T-helper 17 cell (primary cell): ENCODE measurements at regions not wholly inside any gene's neighbourhood (a gene's known extent, or its start where the extent isn't known, plus 50 kb on each side); places are given as distances from the start of the nearest gene placed in this dataset.

ENCODE experiments used
- ATAC-seq: fragments of 150-1000 bp; cut with Tn5 transposase; 2 replicates; pipeline ENCODE4 v1.10.0; 2021; ENCODE audit warnings: mild to moderate bottlenecking, moderate library complexity
- DNase-seq, 3 donors: peaks; one replicate each; pipeline versions ENCODE4 v3.0.0 to v3.0.0-alpha.2; 2020 to 2021
- H3K9me3 ChIP-seq: one replicate; pipeline ENCODE4 v1.7.0; 2013; ENCODE audit warnings: low read length, mild to moderate bottlenecking; ENCODE audit not compliant: control insufficient read depth, poor library complexity, severe bottlenecking
- H3K27ac Mint-ChIP-seq: one replicate; pipeline ENCODE4 v1.8.0; 2022; ENCODE audit warnings: mild to moderate bottlenecking, moderate library complexity, mixed read lengths
- H3K27me3 Mint-ChIP-seq: one replicate; pipeline ENCODE4 v1.8.0; 2022; ENCODE audit warnings: mixed read lengths
- H3K36me3 Mint-ChIP-seq: one replicate; pipeline ENCODE4 v1.8.0; 2022; ENCODE audit warnings: low read depth, mixed read lengths
- H3K4me1 Mint-ChIP-seq: one replicate; pipeline ENCODE4 v1.8.0; 2022; ENCODE audit warnings: mild to moderate bottlenecking, mixed read lengths
- H3K4me3 Mint-ChIP-seq: one replicate; pipeline ENCODE4 v1.8.0; 2022; ENCODE audit warnings: mild to moderate bottlenecking, moderate library complexity, mixed read lengths

DNA sequence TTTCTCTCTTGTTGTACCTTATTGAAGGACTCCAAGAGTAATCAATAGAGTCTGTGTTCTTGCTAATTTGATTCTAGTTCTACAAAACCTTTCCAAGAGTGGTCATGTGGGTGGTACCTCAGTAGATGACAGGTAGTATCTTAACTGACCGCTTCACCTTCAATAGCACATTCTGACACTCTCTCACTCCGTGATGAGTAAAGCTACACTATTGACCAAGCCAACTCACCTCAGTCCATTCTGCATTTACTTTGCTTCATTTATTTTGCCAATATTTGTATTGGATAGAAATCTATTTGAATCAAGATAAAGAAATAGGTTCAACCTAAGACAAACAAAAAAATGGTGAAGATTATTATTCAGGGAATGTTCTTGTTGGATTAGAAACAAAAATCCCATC, 1869.6 kb upstream of the CELF4 start:
- no peak overlapping the region for H3K4me3 Mint-ChIP-seq
- DNase-seq (no peak), ATAC-seq (no peak)
- no peaks in the 10 kb centered on the region for H3K9me3 ChIP-seq
- H3K27me3 Mint-ChIP-seq = no peaks in the 10 kb centered on the region
- no peaks in the 10 kb centered on the region for H3K36me3 Mint-ChIP-seq
- no peaks in the 10 kb centered on the region for H3K4me1 Mint-ChIP-seq
- H3K27ac Mint-ChIP-seq = no peak overlapping the region

DNA sequence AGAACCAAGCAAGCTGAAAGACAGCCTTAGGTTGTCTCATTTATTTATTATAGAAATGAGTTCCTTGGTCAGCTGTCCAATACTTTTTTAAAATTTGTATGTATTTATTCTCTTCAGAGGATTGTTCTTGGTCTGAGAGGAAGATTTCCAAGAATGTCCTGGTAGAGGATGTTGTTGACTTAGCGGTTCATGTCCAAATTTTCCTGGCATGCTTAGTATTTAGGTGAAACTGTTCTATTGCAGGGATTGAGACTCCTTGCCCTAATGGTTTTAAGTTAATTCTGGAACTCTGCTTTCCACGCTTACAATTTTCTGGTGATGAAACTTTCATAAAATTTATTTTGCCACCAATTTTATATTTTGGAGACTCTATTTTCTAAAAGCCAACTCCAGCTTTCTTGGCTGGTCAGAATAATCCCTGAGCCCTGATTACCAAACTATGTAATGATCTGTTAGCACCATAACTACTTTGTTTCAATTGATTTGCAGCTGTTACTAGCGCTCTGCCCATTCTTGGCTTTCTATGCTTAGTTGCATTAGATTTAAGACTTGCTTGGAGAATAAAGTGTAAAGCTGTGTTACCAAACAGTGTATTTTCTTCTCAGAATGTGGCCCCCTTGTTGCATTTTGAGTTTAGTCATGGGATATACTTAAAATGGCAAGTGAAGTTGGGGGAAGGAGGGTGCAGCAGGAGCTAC, 1868.8 kb upstream of the CELF4 start:
- H3K4me1 Mint-ChIP-seq = no peaks in the 10 kb centered on the region
- no peak overlapping the region for H3K4me3 Mint-ChIP-seq
- H3K27ac Mint-ChIP-seq = no peak overlapping the region
- DNase-seq (no peak), ATAC-seq (no peak)
- H3K36me3 Mint-ChIP-seq = no peaks in the 10 kb centered on the region
- no peaks in the 10 kb centered on the region for H3K27me3 Mint-ChIP-seq
- no peaks in the 10 kb centered on the region for H3K9me3 ChIP-seq

DNA sequence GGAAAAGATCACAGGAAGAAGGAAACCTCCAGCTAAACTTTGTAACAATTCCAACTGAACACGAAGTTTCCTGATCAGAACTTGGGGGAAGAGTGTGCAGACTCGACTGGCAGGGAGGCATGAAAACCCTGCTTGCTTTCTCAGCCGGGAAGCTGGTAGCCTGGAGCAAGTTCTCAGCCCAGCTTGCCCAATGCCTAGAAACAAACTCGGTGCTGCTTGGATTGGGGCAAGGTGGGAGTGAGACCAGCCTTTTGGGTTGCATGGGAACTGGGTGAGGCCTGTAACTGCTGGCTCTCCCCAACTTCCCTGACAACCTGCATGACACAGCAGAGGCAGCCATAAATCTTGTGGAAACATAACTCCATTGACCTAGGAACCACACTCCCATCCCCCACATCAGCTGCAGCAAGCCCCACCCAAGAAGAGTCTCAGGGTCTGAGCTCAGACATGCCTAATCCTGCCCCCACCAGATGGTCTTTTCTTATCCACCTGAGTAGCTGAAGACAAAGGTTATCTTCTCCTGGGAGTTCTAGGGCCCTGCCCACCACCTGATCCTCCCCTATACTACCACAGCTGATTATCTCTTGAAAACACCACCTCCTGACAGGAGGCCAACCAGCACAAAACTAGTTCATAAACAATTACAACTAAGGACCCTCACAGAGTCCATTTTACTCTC, 1859.7 kb upstream of the CELF4 start:
- ATAC-seq = no peak
- Mint-ChIP-seq H3K27ac (no peak overlapping the region), H3K27me3 (no peaks in the 10 kb centered on the region), H3K4me1 (no peaks in the 10 kb centered on the region), H3K4me3 (no peak overlapping the region), H3K36me3 (no peaks in the 10 kb centered on the region)
- DNase-seq = no peak
- no peaks in the 10 kb centered on the region for H3K9me3 ChIP-seq

DNA sequence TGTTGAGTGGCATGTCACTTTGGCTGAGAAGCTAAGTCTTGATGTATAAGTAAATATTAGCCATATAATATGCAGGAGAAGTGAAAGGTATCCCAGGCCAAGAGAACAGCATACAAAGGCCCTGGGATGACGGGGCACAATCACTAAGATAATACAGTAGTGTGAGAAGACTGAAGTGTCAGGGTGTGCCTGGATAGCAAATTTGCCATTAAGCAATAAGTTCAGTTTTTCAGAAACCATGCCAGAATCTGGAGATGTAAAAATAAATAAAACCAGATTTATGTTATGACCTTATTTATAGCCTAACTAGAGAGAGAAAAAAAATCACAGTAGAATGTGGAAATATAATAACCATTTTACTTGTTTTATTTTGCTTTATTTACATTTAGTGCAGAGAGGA, 1858.7 kb upstream of the CELF4 start:
- no peaks in the 10 kb centered on the region for H3K36me3 Mint-ChIP-seq
- H3K27me3 Mint-ChIP-seq = no peaks in the 10 kb centered on the region
- no peaks in the 10 kb centered on the region for H3K4me1 Mint-ChIP-seq
- DNase-seq (no peak), ATAC-seq (no peak)
- H3K27ac Mint-ChIP-seq = no peak overlapping the region
- no peak overlapping the region for H3K4me3 Mint-ChIP-seq
- no peaks in the 10 kb centered on the region for H3K9me3 ChIP-seq

DNA sequence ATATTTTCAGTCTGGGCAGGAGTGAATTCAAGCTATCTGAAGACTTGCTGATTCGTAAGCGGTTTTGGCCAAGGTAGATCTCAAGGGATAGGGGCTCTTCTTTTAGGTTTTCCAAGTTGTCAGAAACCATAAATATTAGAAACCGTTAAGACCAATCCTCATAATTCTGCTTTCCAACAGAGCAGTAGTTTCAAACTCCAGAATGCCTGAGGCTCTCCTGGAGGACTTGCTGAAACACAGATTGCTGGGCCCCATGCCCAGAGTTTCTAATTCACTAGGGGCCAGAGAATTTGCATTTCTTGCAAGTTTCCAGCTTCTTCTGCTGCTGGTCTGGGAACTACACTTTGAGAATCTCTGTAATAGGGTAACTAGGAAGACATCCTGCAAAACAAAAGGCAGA, 1855.7 kb upstream of the CELF4 start:
- H3K4me3 Mint-ChIP-seq = no peak overlapping the region
- H3K4me1 Mint-ChIP-seq = no peaks in the 10 kb centered on the region
- H3K27ac Mint-ChIP-seq = no peak overlapping the region
- DNase-seq (no peak), ATAC-seq (no peak)
- H3K36me3 Mint-ChIP-seq = no peaks in the 10 kb centered on the region
- H3K27me3 Mint-ChIP-seq = no peaks in the 10 kb centered on the region
- H3K9me3 ChIP-seq = no peaks in the 10 kb centered on the region

DNA sequence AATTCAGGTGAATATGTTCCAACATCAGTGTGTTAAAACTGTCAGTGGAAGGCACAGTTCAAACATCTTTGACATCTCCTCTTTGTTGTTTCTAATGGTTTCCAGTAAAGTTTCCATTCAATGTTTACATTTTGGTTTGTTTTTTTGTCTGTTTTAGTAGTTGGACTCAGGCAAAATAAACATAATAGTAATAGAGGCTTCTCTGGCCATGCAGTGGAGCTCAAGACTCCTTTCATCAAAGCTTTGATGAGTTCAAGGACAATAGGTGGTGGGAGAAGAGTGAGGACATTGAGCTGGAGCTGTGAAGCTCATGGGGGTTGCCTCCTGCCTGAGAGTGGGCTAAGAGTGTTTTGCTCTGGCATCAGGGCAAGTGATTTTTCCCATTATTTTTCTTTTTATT, 1853.7 kb upstream of the CELF4 start:
- DNase-seq (no peak), ATAC-seq (no peak)
- no peaks in the 10 kb centered on the region for H3K4me1 Mint-ChIP-seq
- no peak overlapping the region for H3K4me3 Mint-ChIP-seq
- no peaks in the 10 kb centered on the region for H3K27me3 Mint-ChIP-seq
- H3K27ac Mint-ChIP-seq = no peak overlapping the region
- H3K9me3 ChIP-seq = no peaks in the 10 kb centered on the region
- H3K36me3 Mint-ChIP-seq = no peaks in the 10 kb centered on the region

DNA sequence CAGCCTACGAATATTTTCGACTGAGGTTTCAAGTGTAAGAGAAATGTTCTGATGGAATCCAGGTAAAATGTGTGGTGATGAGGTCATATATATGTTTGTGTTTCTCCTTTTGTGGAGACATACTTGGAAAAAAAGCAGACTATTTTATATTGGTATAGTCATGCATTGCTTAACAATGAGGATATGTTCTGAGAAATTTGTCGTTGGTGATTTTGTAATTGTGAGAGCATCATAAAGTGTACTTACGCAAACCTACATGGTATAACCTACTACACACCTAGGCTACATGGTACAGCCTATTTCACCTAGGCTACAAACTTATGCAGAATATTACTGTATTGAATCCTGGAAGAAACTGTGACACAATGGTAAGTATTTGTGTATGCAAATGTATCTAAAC, 1849.9 kb upstream of the CELF4 start:
- no peak for DNase-seq
- no peaks in the 10 kb centered on the region for H3K36me3 Mint-ChIP-seq
- H3K4me3 Mint-ChIP-seq = no peak overlapping the region
- H3K9me3 ChIP-seq = no peaks in the 10 kb centered on the region
- H3K4me1 Mint-ChIP-seq = no peaks in the 10 kb centered on the region
- ATAC-seq = no peak
- H3K27me3 Mint-ChIP-seq = no peaks in the 10 kb centered on the region
- no peak overlapping the region for H3K27ac Mint-ChIP-seq

DNA sequence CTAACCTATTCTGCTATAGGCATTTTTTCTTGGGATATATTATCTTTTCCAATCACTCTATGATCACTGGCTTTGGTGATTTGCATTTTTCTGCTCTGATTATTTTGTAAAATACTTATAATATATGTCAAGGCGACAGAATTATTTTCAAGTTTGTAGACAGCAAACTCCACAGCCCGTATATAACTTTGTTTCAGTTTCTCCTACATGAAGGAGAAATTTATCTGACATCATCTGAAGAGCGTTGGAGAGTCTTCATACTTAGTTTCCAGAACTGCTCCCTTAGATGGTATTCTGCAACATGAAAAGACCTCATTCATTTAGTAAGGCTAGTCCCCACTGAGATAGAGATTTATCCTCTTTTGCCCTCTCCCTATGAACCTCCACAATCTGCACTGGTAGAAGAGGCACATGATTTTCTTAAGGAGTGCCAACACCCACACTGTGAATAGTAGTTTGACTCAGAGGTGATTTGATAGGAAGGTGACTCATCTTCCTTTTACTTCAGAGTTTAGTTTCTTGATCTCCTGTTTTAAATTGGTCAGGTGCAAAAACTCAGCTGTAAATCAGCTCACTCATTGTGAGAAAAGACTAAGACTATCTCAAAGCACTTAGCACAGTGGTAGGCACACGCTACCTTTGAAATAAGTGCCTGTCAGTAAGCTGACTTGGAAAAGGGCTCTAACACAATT, 1848.6 kb upstream of the CELF4 start:
- Mint-ChIP-seq H3K27me3 (no peaks in the 10 kb centered on the region), H3K36me3 (no peaks in the 10 kb centered on the region), H3K4me3 (no peak overlapping the region), H3K27ac (no peak overlapping the region), H3K4me1 (no peaks in the 10 kb centered on the region)
- no peaks in the 10 kb centered on the region for H3K9me3 ChIP-seq
- DNase-seq (no peak), ATAC-seq (no peak)

DNA sequence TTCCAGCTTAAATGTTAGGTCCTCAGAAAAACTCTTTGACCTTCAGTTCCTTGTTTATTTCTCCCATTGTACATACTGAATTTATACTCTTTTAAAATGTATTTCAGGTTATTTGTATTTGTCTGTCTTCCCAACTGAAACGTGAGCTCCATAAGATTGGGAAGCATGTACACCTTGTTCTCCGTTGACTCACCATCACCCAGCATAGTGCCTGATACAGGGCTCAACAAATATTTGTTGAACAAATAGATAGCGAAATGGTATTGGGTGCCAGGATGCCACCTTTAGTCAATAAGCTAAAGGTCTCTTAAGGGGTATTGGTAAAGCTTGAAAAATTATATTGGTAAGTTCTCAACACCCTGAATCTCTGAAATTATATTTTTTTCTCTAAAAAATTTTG, 1841.3 kb upstream of the CELF4 start:
- Mint-ChIP-seq H3K4me3 (no peak overlapping the region), H3K27me3 (no peaks in the 10 kb centered on the region), H3K27ac (no peak overlapping the region), H3K4me1 (no peaks in the 10 kb centered on the region), H3K36me3 (no peaks in the 10 kb centered on the region)
- H3K9me3 ChIP-seq = no peaks in the 10 kb centered on the region
- DNase-seq (no peak), ATAC-seq (no peak)

DNA sequence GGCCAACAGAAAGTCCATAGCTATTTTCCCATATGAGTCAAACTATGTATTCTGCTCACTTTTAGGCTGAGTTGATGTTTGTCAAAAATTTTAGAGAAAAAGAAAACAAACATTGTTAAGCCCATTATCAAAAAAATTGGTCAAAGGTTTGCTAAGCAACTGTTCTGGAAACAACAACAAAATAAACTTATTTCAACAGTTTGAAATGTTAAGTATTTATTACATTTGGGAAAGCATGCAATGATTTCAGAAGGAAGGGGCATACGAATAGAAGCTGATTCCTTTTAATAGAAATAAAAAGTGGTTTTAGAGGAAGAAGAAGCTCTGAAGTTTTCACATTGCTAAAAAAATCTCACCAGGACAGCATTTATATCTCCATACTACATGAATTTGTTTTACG, 1837.5 kb upstream of the CELF4 start:
- Mint-ChIP-seq H3K27me3 (no peaks in the 10 kb centered on the region), H3K4me1 (no peaks in the 10 kb centered on the region), H3K27ac (no peak overlapping the region), H3K36me3 (no peaks in the 10 kb centered on the region), H3K4me3 (no peak overlapping the region)
- DNase-seq (no peak), ATAC-seq (no peak)
- no peaks in the 10 kb centered on the region for H3K9me3 ChIP-seq

DNA sequence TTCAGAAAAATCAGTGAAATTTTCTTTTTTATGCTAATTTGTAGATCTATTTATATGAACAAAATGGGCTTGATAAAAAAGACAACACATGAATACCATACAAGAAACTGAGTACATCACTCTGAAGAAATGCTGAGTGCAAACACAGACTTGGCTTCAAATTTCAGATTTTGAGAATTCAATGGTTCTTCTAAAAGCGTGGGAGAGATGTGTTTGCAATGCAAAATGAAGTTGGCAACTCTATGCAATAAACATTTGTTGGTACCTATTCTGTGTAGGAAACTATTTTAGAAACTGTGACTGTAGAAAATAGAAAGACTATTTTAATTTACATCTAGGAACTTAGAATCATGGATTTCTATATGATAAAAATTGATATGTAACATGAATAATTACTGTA, 1834.1 kb upstream of the CELF4 start:
- ATAC-seq = no peak
- H3K4me3 Mint-ChIP-seq = no peak overlapping the region
- no peaks in the 10 kb centered on the region for H3K36me3 Mint-ChIP-seq
- no peaks in the 10 kb centered on the region for H3K27me3 Mint-ChIP-seq
- H3K4me1 Mint-ChIP-seq = no peaks in the 10 kb centered on the region
- no peak for DNase-seq
- H3K27ac Mint-ChIP-seq = no peak overlapping the region
- H3K9me3 ChIP-seq = no peaks in the 10 kb centered on the region

DNA sequence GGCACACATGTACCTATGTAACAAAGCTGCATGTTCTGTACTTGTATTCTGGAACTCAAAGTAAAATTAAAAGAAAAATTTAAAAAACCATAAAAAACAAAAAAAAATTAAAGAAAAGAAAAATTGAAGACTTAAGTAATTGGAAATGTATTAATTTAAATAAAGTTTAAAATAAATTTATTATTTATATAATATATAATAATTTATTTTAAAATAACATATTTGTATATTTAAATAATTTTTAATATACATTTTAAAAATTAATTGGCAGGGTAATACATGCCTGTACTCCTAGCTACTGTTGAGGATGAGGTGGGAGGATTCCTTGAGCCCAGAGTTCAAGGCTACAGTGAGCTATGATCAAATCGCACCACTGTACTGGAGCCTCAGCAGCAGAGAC, 1830.6 kb upstream of the CELF4 start:
- H3K9me3 ChIP-seq = no peaks in the 10 kb centered on the region
- Mint-ChIP-seq H3K27me3 (no peaks in the 10 kb centered on the region), H3K4me1 (no peaks in the 10 kb centered on the region), H3K36me3 (no peaks in the 10 kb centered on the region), H3K27ac (no peak overlapping the region), H3K4me3 (no peak overlapping the region)
- DNase-seq = no peak
- no peak for ATAC-seq

DNA sequence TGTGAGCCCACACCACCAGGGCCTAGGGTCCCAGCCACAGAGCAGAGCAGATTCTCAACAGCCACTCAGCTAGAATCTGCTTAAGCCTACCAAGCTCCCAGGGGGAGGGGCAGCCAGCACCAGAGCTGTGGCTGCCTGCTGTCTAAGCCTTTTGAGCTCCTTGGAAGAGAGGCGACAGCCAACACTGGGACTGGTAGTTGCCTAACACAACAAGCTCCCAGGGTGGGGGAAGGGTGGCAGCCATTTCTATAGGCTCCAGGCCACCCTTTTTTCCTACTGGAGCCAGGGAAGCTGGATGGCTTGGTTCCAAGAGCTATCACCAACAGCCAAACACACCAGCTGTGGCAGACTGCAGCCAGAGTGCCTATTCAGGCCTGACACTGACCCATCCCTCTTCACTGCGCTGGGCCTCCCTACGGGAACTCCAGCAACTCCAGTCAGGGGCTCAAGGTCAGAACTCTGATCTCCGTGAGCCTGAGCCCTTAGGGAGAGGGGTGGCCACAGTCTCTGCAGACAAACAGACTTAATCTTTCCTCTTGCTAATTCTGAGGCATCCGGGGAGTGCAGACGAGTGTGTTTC, 1824.3 kb upstream of the CELF4 start:
- ATAC-seq = no peak
- Mint-ChIP-seq H3K4me1 (no peaks in the 10 kb centered on the region), H3K27ac (no peak overlapping the region), H3K36me3 (no peaks in the 10 kb centered on the region), H3K4me3 (no peak overlapping the region), H3K27me3 (no peaks in the 10 kb centered on the region)
- no peak for DNase-seq
- H3K9me3 ChIP-seq = no peaks in the 10 kb centered on the region
